HL-60 (cell line): ENCODE measurements at regions not wholly inside any gene's neighbourhood (a gene's known extent, or its start where the extent isn't known, plus 50 kb on each side); places are given as distances from the start of the nearest gene placed in this dataset.

Experiments used
- DNase-seq, 2 experiments: peaks; one replicate each; pipeline ENCODE4 v3.0.0-alpha.2; 2010 to 2020; ENCODE audit warnings: low read depth in 1 of 2, low spot score in 1 of 2
- H3K27ac ChIP-seq: fragments of 250-450 bp; sonication (Bioruptor Pico); replicated peaks from 2 replicates; pipeline ENCODE4 v1.5.1; 2020; ENCODE audit warnings: mild to moderate bottlenecking, moderate library complexity
- H3K27me3 ChIP-seq: fragments of 250-450 bp; sonication (Bioruptor Pico); 2 replicates; pipeline ENCODE4 v1.5.1; 2021; ENCODE audit warnings: mild to moderate bottlenecking, moderate library complexity; ENCODE audit not compliant: insufficient read depth, poor library complexity, severe bottlenecking
- H3K4me3 ChIP-seq: replicated peaks from 2 replicates; pipeline ENCODE4 v1.5.1; 2011; ENCODE audit warnings: mild to moderate bottlenecking, control low read depth, low read length; ENCODE audit not compliant: insufficient read depth
- CTCF ChIP-seq: IDR thresholded peaks from one replicate; pipeline ENCODE4 v1.5.1; 2011; ENCODE audit warnings: low read length, control low read depth, inconsistent platforms; ENCODE audit not compliant: insufficient read depth
- GABPA ChIP-seq: IDR thresholded peaks from 2 replicates; pipeline ENCODE4 v1.6.1; 2012; ENCODE audit warnings: low read depth
- POLR2AphosphoS5 ChIP-seq: IDR thresholded peaks from 2 replicates; pipeline ENCODE4 v1.6.1; 2012; ENCODE audit warnings: low read depth
- REST ChIP-seq: IDR thresholded peaks from 2 replicates; pipeline ENCODE4 v1.6.1; 2012; ENCODE audit warnings: low read depth; ENCODE audit not compliant: insufficient replicate concordance
- SPI1 ChIP-seq: IDR thresholded peaks from 2 replicates; pipeline ENCODE4 v1.6.1; 2012; ENCODE audit warnings: low read depth, mild to moderate bottlenecking, borderline replicate concordance

GRCh38 chr18:55868909-55869308 lies 280.9 kb upstream of the TCF4 start:
- DNase-seq = no peak
- TF ChIP-seq SPI1 (no peak), REST (no peak), GABPA (no peak), CTCF (no peak), POLR2AphosphoS5 (no peak)
- Histone ChIP-seq H3K4me3 (no peak overlapping the region), H3K27me3 (peaks cover 2% of the 10 kb centered on the region), H3K27ac (no peak overlapping the region)

- TF ChIP-seq GABPA = no peak
- TF ChIP-seq SPI1 = no peak
- TF ChIP-seq REST = no peak
- no peak for TF ChIP-seq CTCF
- TF ChIP-seq POLR2AphosphoS5 = no peak
- Histone ChIP-seq H3K27me3 (peaks cover 2% of the 10 kb centered on the region), H3K27ac (no peak overlapping the region), H3K4me3 (no peak overlapping the region)
- no peak for DNase-seq
These were observed 278.9 kb upstream of the TCF4 start for GRCh38 chr18:55866886-55867285.

GRCh38 chr18:55866006-55866405 lies 278.0 kb upstream of the TCF4 start:
- H3K4me3 ChIP-seq = no peak overlapping the region
- TF ChIP-seq SPI1 (no peak), CTCF (no peak), GABPA (no peak), POLR2AphosphoS5 (no peak), REST (no peak)
- H3K27ac ChIP-seq = no peak overlapping the region
- no peak for DNase-seq
- H3K27me3 ChIP-seq = peaks cover 2% of the 10 kb centered on the region
